Stimulated activated CD4-positive, alpha-beta T cell treated with anti-CD3 and anti-CD28 coated beads, Interleukin-1b, Interleukin-23, amount 100 ng/mL, for 48 hours (primary cell): ENCODE measurements at regions not wholly inside any gene's neighbourhood (a gene's known extent, or its start where the extent isn't known, plus 50 kb on each side); places are given as distances from the start of the nearest gene placed in this dataset.

Experiments
- DNase-seq: peaks from one replicate; pipeline ENCODE4 v3.0.0-alpha.2; 2020

GRCh38 chr11:122398167-122398566, 257.4 kb upstream of the UBASH3B start:
- DNase-seq = no peak

- DNase-seq = no peak
Measured at GRCh38 chr11:122395282-122395681, 260.2 kb upstream of the UBASH3B start.

GRCh38 chr11:122394313-122394712, 261.2 kb upstream of the UBASH3B start:
- DNase-seq = no peak

- no peak for DNase-seq
Measured at GRCh38 chr11:122393209-122393860, 262.2 kb upstream of the UBASH3B start.

GRCh38 chr11:122392508-122392907, 263.0 kb upstream of the UBASH3B start:
- no peak for DNase-seq

GRCh38 chr11:122391049-122391448, 264.5 kb upstream of the UBASH3B start:
- DNase-seq = no peak

GRCh38 chr11:122383186-122383585, 267.2 kb upstream of the BLID start:
- DNase-seq = no peak

GRCh38 chr11:122375687-122376399, 259.8 kb upstream of the BLID start:
- DNase-seq = no peak

GRCh38 chr11:122368796-122369195, 252.8 kb upstream of the BLID start:
- no peak for DNase-seq

GRCh38 chr11:122367809-122368231, 251.8 kb upstream of the BLID start:
- DNase-seq = no peak

- no peak for DNase-seq
Measured at GRCh38 chr11:122365610-122366360, 249.8 kb upstream of the BLID start.

- no peak for DNase-seq
Measured at GRCh38 chr11:122363296-122363695, 247.3 kb upstream of the BLID start.

- no peak for DNase-seq
Measured at GRCh38 chr11:122362381-122362780, 246.4 kb upstream of the BLID start.

- DNase-seq = no peak
Measured at GRCh38 chr11:122360875-122361274, 244.9 kb upstream of the BLID start.

- DNase-seq = no peak
Measured at GRCh38 chr11:122359081-122359571, 243.1 kb upstream of the BLID start.

GRCh38 chr11:122358292-122358691, 242.3 kb upstream of the BLID start:
- DNase-seq = no peak

GRCh38 chr11:122355968-122356367, 240.0 kb upstream of the BLID start:
- DNase-seq = no peak

GRCh38 chr11:122354025-122354697, 238.1 kb upstream of the BLID start:
- DNase-seq = no peak

GRCh38 chr11:122353561-122353960, 237.5 kb upstream of the BLID start:
- DNase-seq = no peak

- DNase-seq = no peak
Measured at GRCh38 chr11:122348659-122349409, 232.8 kb upstream of the BLID start.

GRCh38 chr11:122346006-122346405, 230.0 kb upstream of the BLID start:
- no peak for DNase-seq

GRCh38 chr11:122345586-122345985, 229.6 kb upstream of the BLID start:
- no peak for DNase-seq
